ENCODE measurements at regions not wholly inside any gene's neighbourhood (a gene's known extent, or its start where the extent isn't known, plus 50 kb on each side); places are given as distances from the start of the nearest gene placed in this dataset.

GRCh38 chr18:34965566-34965965 lies 75.6 kb upstream of the MAPRE2 start:
- intact Hi-C loops (cut with micrococcal nuclease), result no loop called here

More at GRCh38 chr18:34965566-34965965, 75.6 kb upstream of the MAPRE2 start:
- H3K36me3 ChIP-seq (ENCODE audit: control insufficient read depth, insufficient read depth, low read length), result no peaks in the 10 kb centered on the region
- H3K4ac ChIP-seq (ENCODE audit: low read depth, low read length), result no peak overlapping the region
- H3K14ac ChIP-seq (replicated peaks; ENCODE audit: low read depth, low read length), result no peak overlapping the region
- no peak overlapping the region for H3K4me3 ChIP-seq (ENCODE audit: insufficient read depth, low read depth, low read length)
- no peak overlapping the region for H2BK120ac ChIP-seq (ENCODE audit: low read depth, low read length)
- no peaks in the 10 kb centered on the region for H3K27me3 ChIP-seq (ENCODE audit: control insufficient read depth, insufficient read depth, low read length)
- H2AK9ac ChIP-seq (replicated peaks; ENCODE audit: low read depth, low read length, poor library complexity), result no peak overlapping the region
- in situ Hi-C loops (cut with MboI; ENCODE audit: low sequenced_read_pairs), result no loop called here
- H2BK15ac ChIP-seq (ENCODE audit: low read depth, low read length), result no peak overlapping the region
- no peak overlapping the region for H2BK20ac ChIP-seq (ENCODE audit: low read depth, low read length)
- no peak overlapping the region for H3K56ac ChIP-seq (ENCODE audit: extremely low read depth, insufficient read depth, low read length)
- H4K5ac ChIP-seq (ENCODE audit: low read depth, low read length), result no peak overlapping the region
- peaks cover 3% of the 10 kb centered on the region; the same call in 1 of the 2 replicates for H3K9me1 ChIP-seq (ENCODE audit: insufficient read depth, low read length)
- no peaks in the 10 kb centered on the region for H3K4me1 ChIP-seq (ENCODE audit: control insufficient read depth, insufficient read depth, low read length)
- H2AFZ ChIP-seq (replicated peaks; ENCODE audit: low read length, poor library complexity), result no peak overlapping the region
- H3K27ac ChIP-seq (ENCODE audit: insufficient read depth, low read length), result no peak overlapping the region
- no TSS peak for BruUV-seq (replicated peaks)
- dilution Hi-C loops (cut with HindIII; ENCODE audit: low sequenced_read_pairs, unreplicated experiment), result no loop called here
- no peak overlapping the region for H3K9ac ChIP-seq (ENCODE audit: low read depth, low read length)
- no peak overlapping the region for H3K4me2 ChIP-seq (ENCODE audit: low read depth, low read length)
- H3K9me3 ChIP-seq (ENCODE audit: control insufficient read depth, insufficient read depth, low read length), result no peaks in the 10 kb centered on the region
- no peak for TF ChIP-seq CEBPB (IDR thresholded peaks at IDR 0.05; ENCODE audit: low read depth, low read length)
- TF ChIP-seq CHD1 (IDR thresholded peaks at IDR 0.05; ENCODE audit: low read depth, low read length), result no peak
- no peak for TF ChIP-seq FOS (IDR thresholded peaks at IDR 0.05; ENCODE audit: low read depth, low read length)
- no peak for TF ChIP-seq RCOR1 (IDR thresholded peaks at IDR 0.05; ENCODE audit: insufficient replicate concordance, low read length)
- no peak for TF ChIP-seq USF2 (IDR thresholded peaks at IDR 0.05; ENCODE audit: low read depth, low read length)
- no peak for TF ChIP-seq MAFK (IDR thresholded peaks at IDR 0.05; ENCODE audit: low read depth, low read length)
- TF ChIP-seq RAD21 (IDR thresholded peaks at IDR 0.05; ENCODE audit: low read length), result no peak
- no peak for TF ChIP-seq MXI1 (IDR thresholded peaks at IDR 0.05; ENCODE audit: borderline replicate concordance, low read depth, low read length)
- no peak for TF ChIP-seq POLR2A (IDR thresholded peaks at IDR 0.05; ENCODE audit: low read depth, low read length)
- no peak for TF ChIP-seq MAZ (IDR thresholded peaks at IDR 0.05; ENCODE audit: borderline replicate concordance, low read depth, low read length)
- no peak for TF ChIP-seq ELK1 (IDR thresholded peaks at IDR 0.05; ENCODE audit: borderline replicate concordance, low read depth, low read length)
- no peak for TF ChIP-seq CTCF (conservative IDR thresholded peaks at IDR 0.05; ENCODE audit: low read depth, low read length)
- TF ChIP-seq BHLHE40 (IDR thresholded peaks at IDR 0.05; ENCODE audit: low read depth, low read length), result no peak
- no peak for TF ChIP-seq SMC3 (IDR thresholded peaks at IDR 0.05; ENCODE audit: low read depth, low read length)
- no peak for TF ChIP-seq NFE2L2 (IDR thresholded peaks at IDR 0.05; ENCODE audit: low read depth, low read length)
- TF ChIP-seq RFX5 (IDR thresholded peaks at IDR 0.05; ENCODE audit: low read depth, low read length), result no peak
- ChIA-PET CTCF (no interaction called here), POLR2A (ENCODE audit: unreplicated experiment) (no interaction called here)
- H4K20me1 ChIP-seq (ENCODE audit: insufficient read depth, low read length), result no peaks in the 10 kb centered on the region
- H2AK5ac ChIP-seq (ENCODE audit: low read depth, low read length), result no peak overlapping the region
- H2BK5ac ChIP-seq (ENCODE audit: low read depth, low read length, poor library complexity, severe bottlenecking), result no peak overlapping the region
- DNase-seq, result no peak
- H4K8ac ChIP-seq (ENCODE audit: low read depth in 2 of 2, low read length in 2 of 2), result no peak overlapping the region
- no CpG with 5 or more reads among the region's 1 CpG for WGBS, 2 experiments (ENCODE audit: extremely low coverage in 2 of 2, insufficient read length in 1 of 2)
- no peak overlapping the region for H4K91ac ChIP-seq (ENCODE audit: insufficient read depth, low read depth, low read length)
- H3K79me1 ChIP-seq (ENCODE audit: low read depth in 1 of 2, low read length in 2 of 2), result no peaks in the 10 kb centered on the region
- H3K18ac ChIP-seq (ENCODE audit: low read depth, low read length), result no peak overlapping the region
- ATAC-seq (ENCODE audit: low read depth), result no peak
- no peak overlapping the region for H3K23ac ChIP-seq (ENCODE audit: low read depth, low read length)
